ENCODE measurements at regions not wholly inside any gene's neighbourhood (a gene's known extent, or its start where the extent isn't known, plus 50 kb on each side); places are given as distances from the start of the nearest gene placed in this dataset.
A peak's percentile ranks its signal among the peaks of the same experiment; 100 is the strongest.

DNA sequence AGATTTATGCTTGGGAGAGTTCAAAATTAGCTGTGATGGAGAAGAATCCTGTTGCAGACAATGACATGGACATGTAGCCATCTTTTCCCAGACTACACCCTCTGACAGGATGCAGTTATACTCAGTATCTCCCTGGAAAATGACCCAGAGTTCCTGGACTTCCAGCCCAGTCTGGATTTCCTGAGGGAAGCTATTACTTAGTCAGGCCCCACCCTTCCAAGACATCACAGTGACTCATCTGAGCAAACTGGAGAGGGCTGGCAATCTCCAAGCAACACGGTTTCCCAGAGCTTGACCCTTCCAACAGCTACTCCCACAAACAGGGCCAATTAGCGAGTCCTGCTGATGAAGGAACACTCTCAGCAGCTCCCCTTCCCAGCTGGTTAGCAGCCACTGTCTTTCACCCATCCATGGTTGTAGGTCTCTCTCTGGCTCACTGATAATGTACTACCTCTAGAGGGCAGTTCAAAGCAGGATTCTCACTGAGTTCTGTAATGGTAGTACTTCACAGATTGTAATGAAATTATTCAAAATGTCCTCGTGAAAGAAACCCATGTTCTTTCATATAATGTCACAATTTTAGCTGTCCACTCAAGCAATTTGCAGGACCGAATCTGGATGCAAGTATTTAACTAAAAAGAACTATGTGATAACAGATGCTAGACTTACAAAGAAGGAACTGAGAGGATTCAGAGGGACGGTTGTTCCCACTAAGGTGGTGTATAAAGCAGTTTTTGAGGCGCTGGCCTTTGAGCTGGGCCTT lies 110.2 kb downstream of the MDH1 start:
- TF ChIP-seq CTCF (IDR thresholded peaks at IDR 0.05 in 4 of 5, conservative IDR thresholded peaks at IDR 0.05 in 1 of 5): peak; percentile 22 to 60 (median 42)
- TF ChIP-seq POLR2A (IDR thresholded peaks at IDR 0.05): no peak

All from gastrocnemius medialis (tissue), 4 donors.